ENCODE measurements at regions not wholly inside any gene's neighbourhood (a gene's known extent, or its start where the extent isn't known, plus 50 kb on each side); places are given as distances from the start of the nearest gene placed in this dataset.
A peak's percentile ranks its signal among the peaks of the same experiment; 100 is the strongest.

DNA sequence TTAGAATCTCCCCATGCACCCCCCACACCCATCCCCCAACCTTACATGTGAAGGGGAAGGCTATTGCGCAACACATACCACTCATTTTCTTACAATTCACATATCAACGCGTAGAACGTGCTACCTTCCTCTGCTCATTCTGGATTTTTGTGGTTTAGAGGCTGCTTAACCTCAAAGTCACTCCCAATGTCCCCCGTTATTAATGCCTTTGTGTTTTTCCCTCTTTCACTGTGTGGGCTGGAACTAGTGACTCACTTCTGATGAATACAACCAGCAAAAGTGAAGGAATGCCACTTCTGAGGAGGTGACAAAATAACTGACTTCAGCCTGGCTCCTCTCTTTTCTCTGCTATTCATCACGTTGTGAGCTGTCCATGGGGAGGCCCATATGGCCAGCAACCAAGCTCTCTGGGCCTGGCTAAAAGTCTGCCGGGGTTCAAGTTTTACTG is 342.5 kb upstream of the NXPH2 start:
- TF ChIP-seq, protein P1, sequence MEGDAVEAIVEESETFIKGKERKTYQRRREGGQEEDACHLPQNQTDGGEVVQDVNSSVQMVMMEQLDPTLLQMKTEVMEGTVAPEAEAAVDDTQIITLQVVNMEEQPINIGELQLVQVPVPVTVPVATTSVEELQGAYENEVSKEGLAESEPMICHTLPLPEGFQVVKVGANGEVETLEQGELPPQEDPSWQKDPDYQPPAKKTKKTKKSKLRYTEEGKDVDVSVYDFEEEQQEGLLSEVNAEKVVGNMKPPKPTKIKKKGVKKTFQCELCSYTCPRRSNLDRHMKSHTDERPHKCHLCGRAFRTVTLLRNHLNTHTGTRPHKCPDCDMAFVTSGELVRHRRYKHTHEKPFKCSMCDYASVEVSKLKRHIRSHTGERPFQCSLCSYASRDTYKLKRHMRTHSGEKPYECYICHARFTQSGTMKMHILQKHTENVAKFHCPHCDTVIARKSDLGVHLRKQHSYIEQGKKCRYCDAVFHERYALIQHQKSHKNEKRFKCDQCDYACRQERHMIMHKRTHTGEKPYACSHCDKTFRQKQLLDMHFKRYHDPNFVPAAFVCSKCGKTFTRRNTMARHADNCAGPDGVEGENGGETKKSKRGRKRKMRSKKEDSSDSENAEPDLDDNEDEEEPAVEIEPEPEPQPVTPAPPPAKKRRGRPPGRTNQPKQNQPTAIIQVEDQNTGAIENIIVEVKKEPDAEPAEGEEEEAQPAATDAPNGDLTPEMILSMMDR (IDR thresholded peaks at IDR 0.05; ENCODE audit: partially characterized antibody, unreplicated experiment) = no peak
- DNase-seq = no peak

DNA sequence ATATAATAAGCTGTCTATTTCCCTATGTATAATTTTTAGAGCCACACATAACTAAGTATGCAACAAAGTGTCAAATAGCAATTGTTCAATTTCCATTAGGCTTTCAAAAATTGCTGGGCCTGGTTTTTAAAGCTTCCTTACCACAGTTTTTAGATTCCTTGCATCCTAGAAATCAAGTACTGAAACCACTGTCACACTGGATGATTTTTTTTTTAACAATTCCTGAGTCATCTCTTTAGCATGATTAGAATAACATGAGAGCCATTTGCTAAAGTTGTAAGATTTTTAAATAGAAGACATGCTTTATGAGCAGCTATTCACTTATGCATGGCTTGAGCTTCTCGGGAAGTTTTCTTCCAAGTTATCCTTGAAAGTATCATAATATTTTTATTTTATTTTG is 319.5 kb upstream of the NXPH2 start:
- H3K9me3 Mint-ChIP-seq (ENCODE audit: unreplicated experiment) = peaks cover 3% of the 10 kb centered on the region
- H3K4me3 Mint-ChIP-seq (ENCODE audit: unreplicated experiment) = no peak overlapping the region
- H3K27ac Mint-ChIP-seq (ENCODE audit: unreplicated experiment) = no peak overlapping the region
- TF ChIP-seq, protein P1 (IDR thresholded peaks at IDR 0.05; ENCODE audit: partially characterized antibody, unreplicated experiment) = no peak
- H3K36me3 Mint-ChIP-seq (ENCODE audit: unreplicated experiment) = no peaks in the 10 kb centered on the region
- H3K27me3 Mint-ChIP-seq (ENCODE audit: unreplicated experiment) = no peaks in the 10 kb centered on the region
- no peaks in the 10 kb centered on the region for H3K4me1 Mint-ChIP-seq (ENCODE audit: low read depth, unreplicated experiment)
- no peak for DNase-seq

More for the DNA sequence above, 342.5 kb upstream of the NXPH2 start:
- peaks cover 3% of the 10 kb centered on the region for H3K36me3 Mint-ChIP-seq (ENCODE audit: unreplicated experiment)
- H3K27me3 Mint-ChIP-seq (ENCODE audit: unreplicated experiment) = no peaks in the 10 kb centered on the region
- no peak overlapping the region for H3K27ac Mint-ChIP-seq (ENCODE audit: unreplicated experiment)
- no peaks in the 10 kb centered on the region for H3K9me3 Mint-ChIP-seq (ENCODE audit: unreplicated experiment)
- no peak overlapping the region for H3K4me3 Mint-ChIP-seq (ENCODE audit: unreplicated experiment)
- H3K4me1 Mint-ChIP-seq (ENCODE audit: low read depth, unreplicated experiment) = no peaks in the 10 kb centered on the region

DNA sequence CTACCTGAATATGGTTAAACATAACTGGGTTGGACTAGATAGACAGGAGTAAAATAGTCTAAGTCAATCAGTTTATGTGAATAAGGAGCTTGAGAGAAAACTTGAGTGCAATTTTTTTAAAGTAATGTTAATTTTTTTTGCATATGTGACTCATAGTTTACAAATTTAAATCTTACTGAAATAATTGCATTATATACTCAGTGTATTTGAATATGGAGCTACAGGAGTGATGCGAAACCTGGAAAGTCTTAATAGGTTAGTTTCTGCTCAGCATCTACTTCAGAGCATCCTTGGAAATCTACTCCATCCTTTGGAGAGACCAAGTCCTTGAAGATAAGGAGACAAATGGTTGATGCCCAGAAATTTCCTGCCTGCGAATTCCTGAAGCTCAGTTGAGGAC is 318.8 kb upstream of the NXPH2 start:
- H3K4me1 Mint-ChIP-seq (ENCODE audit: low read depth, unreplicated experiment) = no peaks in the 10 kb centered on the region
- peaks cover 3% of the 10 kb centered on the region for H3K9me3 Mint-ChIP-seq (ENCODE audit: unreplicated experiment)
- TF ChIP-seq, protein P1 (IDR thresholded peaks at IDR 0.05; ENCODE audit: partially characterized antibody, unreplicated experiment) = no peak
- H3K27me3 Mint-ChIP-seq (ENCODE audit: unreplicated experiment) = no peaks in the 10 kb centered on the region
- H3K36me3 Mint-ChIP-seq (ENCODE audit: unreplicated experiment) = no peaks in the 10 kb centered on the region
- H3K4me3 Mint-ChIP-seq (ENCODE audit: unreplicated experiment) = no peak overlapping the region
- H3K27ac Mint-ChIP-seq (ENCODE audit: unreplicated experiment) = no peak overlapping the region
- DNase-seq = no peak

DNA sequence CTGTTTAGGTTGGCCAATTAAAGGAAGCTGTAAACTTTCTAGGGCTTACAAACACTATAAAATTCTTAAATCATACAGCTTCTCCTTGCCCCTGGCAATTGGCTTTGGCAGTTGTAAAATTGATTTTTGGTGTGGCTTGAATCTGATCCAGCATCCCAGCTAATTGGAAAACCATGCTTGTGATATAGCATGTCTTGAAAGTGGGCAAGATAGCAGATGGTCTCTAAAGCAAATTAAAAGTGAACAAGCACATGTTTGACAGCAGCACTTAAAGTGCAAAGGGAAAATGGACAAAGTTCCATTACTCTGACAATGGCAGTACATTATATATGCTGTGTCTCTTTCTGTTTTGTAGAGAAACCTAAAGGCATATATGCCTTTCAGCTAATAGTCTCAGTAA is 302.9 kb upstream of the NXPH2 start:
- H3K9me3 Mint-ChIP-seq (ENCODE audit: unreplicated experiment) = peaks cover 1% of the 10 kb centered on the region

DNA sequence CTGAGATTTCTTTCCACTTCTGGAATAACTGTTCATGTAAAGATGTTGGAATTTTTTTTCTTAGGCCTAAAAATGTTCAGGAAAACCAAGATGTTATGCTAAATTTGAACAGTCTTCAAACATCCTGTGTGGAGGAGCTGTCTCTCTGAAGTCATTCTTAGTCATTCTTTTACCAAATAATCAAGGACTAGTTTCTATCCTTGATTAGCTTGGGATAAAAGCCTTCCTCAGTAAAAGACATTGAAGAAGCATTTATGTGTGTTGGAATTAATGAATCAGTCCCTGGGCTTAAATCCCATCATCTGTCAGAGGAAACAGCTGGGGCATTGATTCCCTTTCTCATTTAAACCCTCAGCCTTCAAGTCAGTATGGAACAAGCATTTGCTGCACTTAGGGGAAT is 300.1 kb upstream of the NXPH2 start:
- Mint-ChIP-seq H3K9me3 (ENCODE audit: unreplicated experiment) (peaks cover 1% of the 10 kb centered on the region), H3K36me3 (ENCODE audit: unreplicated experiment) (no peaks in the 10 kb centered on the region), H3K4me1 (ENCODE audit: low read depth, unreplicated experiment) (peaks cover 43% of the 10 kb centered on the region), H3K27ac (ENCODE audit: unreplicated experiment) (peak overlapping the region; percentile 53), H3K27me3 (ENCODE audit: unreplicated experiment) (no peaks in the 10 kb centered on the region), H3K4me3 (ENCODE audit: unreplicated experiment) (no peak overlapping the region)
- TF ChIP-seq, protein P1 (IDR thresholded peaks at IDR 0.05; ENCODE audit: partially characterized antibody, unreplicated experiment) = no peak
- DNase-seq = no peak

More for the DNA sequence above, 302.9 kb upstream of the NXPH2 start:
- Mint-ChIP-seq H3K4me3 (ENCODE audit: unreplicated experiment) (peak overlapping the region; percentile 36), H3K27me3 (ENCODE audit: unreplicated experiment) (no peaks in the 10 kb centered on the region), H3K27ac (ENCODE audit: unreplicated experiment) (peak overlapping the region; percentile 73), H3K36me3 (ENCODE audit: unreplicated experiment) (no peaks in the 10 kb centered on the region), H3K4me1 (ENCODE audit: low read depth, unreplicated experiment) (peaks cover 30% of the 10 kb centered on the region)
- DNase-seq = no peak
- TF ChIP-seq, protein P1 (IDR thresholded peaks at IDR 0.05; ENCODE audit: partially characterized antibody, unreplicated experiment) = no peak

Data from glutamatergic neuron (in vitro differentiated cells).